Skeletal muscle cell (primary cell): ENCODE measurements at regions not wholly inside any gene's neighbourhood (a gene's known extent, or its start where the extent isn't known, plus 50 kb on each side); places are given as distances from the start of the nearest gene placed in this dataset.

Experiments
- DNase-seq: peaks from one replicate; pipeline ENCODE4 v3.0.0-alpha.2; 2010; ENCODE audit warnings: low read depth
- H3K4me3 ChIP-seq: 2 replicates; pipeline ENCODE4 v1.5.1; 2011; ENCODE audit warnings: low read depth, mild to moderate bottlenecking, control low read depth, low read length, moderate library complexity

GRCh38 chr3:31345581-31345980 is 187.1 kb upstream of the STT3B start:
- no peak overlapping the region for H3K4me3 ChIP-seq
- DNase-seq = no peak

- no peak for DNase-seq
- H3K4me3 ChIP-seq = no peak overlapping the region
Observed at GRCh38 chr3:31346542-31346979, 186.2 kb upstream of the STT3B start.

- no peak overlapping the region for H3K4me3 ChIP-seq
- no peak for DNase-seq
Observed at GRCh38 chr3:31349001-31349748, 183.6 kb upstream of the STT3B start.

GRCh38 chr3:31350307-31350706 is 182.4 kb upstream of the STT3B start:
- DNase-seq = no peak
- no peak overlapping the region for H3K4me3 ChIP-seq

- no peak overlapping the region for H3K4me3 ChIP-seq
- no peak for DNase-seq
Observed at GRCh38 chr3:31352331-31352730, 180.4 kb upstream of the STT3B start.

GRCh38 chr3:31353166-31353565 is 179.6 kb upstream of the STT3B start:
- DNase-seq = no peak

GRCh38 chr3:31354373-31354772 is 178.4 kb upstream of the STT3B start:
- no peak for DNase-seq
- H3K4me3 ChIP-seq = no peak overlapping the region

More at GRCh38 chr3:31353166-31353565, 179.6 kb upstream of the STT3B start:
- no peak overlapping the region for H3K4me3 ChIP-seq

- no peak overlapping the region for H3K4me3 ChIP-seq
- DNase-seq = no peak
Observed at GRCh38 chr3:31355807-31356206, 176.9 kb upstream of the STT3B start.

GRCh38 chr3:31356941-31357340 is 175.8 kb upstream of the STT3B start:
- no peak overlapping the region for H3K4me3 ChIP-seq
- no peak for DNase-seq

GRCh38 chr3:31357451-31357850 is 175.3 kb upstream of the STT3B start:
- no peak overlapping the region for H3K4me3 ChIP-seq
- no peak for DNase-seq

GRCh38 chr3:31358473-31359070 is 174.2 kb upstream of the STT3B start:
- no peak overlapping the region for H3K4me3 ChIP-seq
- DNase-seq = no peak

GRCh38 chr3:31361371-31362273 is 171.1 kb upstream of the STT3B start:
- no peak overlapping the region for H3K4me3 ChIP-seq
- peak; percentile 39 for DNase-seq

- DNase-seq = no peak
- H3K4me3 ChIP-seq = no peak overlapping the region
Observed at GRCh38 chr3:31364188-31364587, 168.5 kb upstream of the STT3B start.

GRCh38 chr3:31364711-31365110 is 168.0 kb upstream of the STT3B start:
- DNase-seq = peak; percentile 24
- no peak overlapping the region for H3K4me3 ChIP-seq

- no peak for DNase-seq
- no peak overlapping the region for H3K4me3 ChIP-seq
Observed at GRCh38 chr3:31367518-31367917, 165.2 kb upstream of the STT3B start.

GRCh38 chr3:31369637-31370379 is 162.9 kb upstream of the STT3B start:
- H3K4me3 ChIP-seq = no peak overlapping the region
- DNase-seq = no peak

GRCh38 chr3:31370380-31370666 is 162.4 kb upstream of the STT3B start:
- no peak overlapping the region for H3K4me3 ChIP-seq
- DNase-seq = no peak

- no peak for DNase-seq
- no peak overlapping the region for H3K4me3 ChIP-seq
Observed at GRCh38 chr3:31370681-31371080, 162.0 kb upstream of the STT3B start.

- no peak overlapping the region for H3K4me3 ChIP-seq
- no peak for DNase-seq
Observed at GRCh38 chr3:31371484-31372177, 161.1 kb upstream of the STT3B start.
